ENCODE measurements at regions not wholly inside any gene's neighbourhood (a gene's known extent, or its start where the extent isn't known, plus 50 kb on each side); places are given as distances from the start of the nearest gene placed in this dataset.

GRCh38 chr4:138104284-138104680 is 137.9 kb downstream of the SLC7A11 start:
- no peak for TF ChIP-seq CTCF (IDR thresholded peaks at IDR 0.05; ENCODE audit: poor library complexity, severe bottlenecking)
- no peak for TF ChIP-seq REST (IDR thresholded peaks at IDR 0.05; ENCODE audit: borderline replicate concordance)
- no peak for TF ChIP-seq MXI1 (conservative IDR thresholded peaks at IDR 0.05; ENCODE audit: poor library complexity, severe bottlenecking)
- TF ChIP-seq EP300 (conservative IDR thresholded peaks at IDR 0.05; ENCODE audit: poor library complexity, severe bottlenecking): no peak
- TF ChIP-seq EZH2 (IDR thresholded peaks at IDR 0.05; ENCODE audit: borderline replicate concordance, insufficient read depth, low read length, poor library complexity, severe bottlenecking): no peak
- no peak for TF ChIP-seq POLR2AphosphoS5 (IDR thresholded peaks at IDR 0.05)
- TF ChIP-seq SMC3 (conservative IDR thresholded peaks at IDR 0.05; ENCODE audit: poor library complexity): no peak
- TF ChIP-seq TAF1 (IDR thresholded peaks at IDR 0.05; ENCODE audit: low read depth): no peak
- no peak for TF ChIP-seq RAD21 (conservative IDR thresholded peaks at IDR 0.05)
